ENCODE measurements at regions not wholly inside any gene's neighbourhood (a gene's known extent, or its start where the extent isn't known, plus 50 kb on each side); places are given as distances from the start of the nearest gene placed in this dataset.

DNA sequence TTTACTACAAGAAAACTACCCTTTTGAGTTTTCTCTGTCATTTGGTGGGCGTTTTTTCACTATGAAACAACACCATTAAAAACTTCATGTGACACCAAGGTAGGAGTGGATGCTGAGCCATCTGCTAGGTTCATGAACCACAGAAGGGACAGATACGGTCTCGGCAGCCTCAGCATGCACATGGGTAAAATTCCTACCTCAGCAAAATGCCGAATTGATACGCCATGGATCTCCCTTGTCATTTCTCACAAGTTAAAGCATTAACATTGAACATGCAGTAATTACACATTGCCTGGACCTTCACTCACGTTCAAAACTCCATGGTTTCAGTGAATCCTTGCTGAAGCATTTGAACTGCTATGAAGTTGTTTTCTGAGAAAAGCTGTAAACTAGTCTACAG lies 121.5 kb upstream of the EGR2 start:
- TF ChIP-seq POLR2A (IDR thresholded peaks at IDR 0.05) (no peak), CTCF (IDR thresholded peaks at IDR 0.05) (no peak)
